GM12878 (cell line): ENCODE measurements at regions not wholly inside any gene's neighbourhood (a gene's known extent, or its start where the extent isn't known, plus 50 kb on each side); places are given as distances from the start of the nearest gene placed in this dataset.

Experiments used
- ATF7 ChIP-seq: fragments of 450-650 bp; IDR thresholded peaks from 2 replicates; pipeline ENCODE4 v1.6.1; 2016; ENCODE audit warnings: low read depth, mild to moderate bottlenecking
- BRCA1 ChIP-seq: IDR thresholded peaks from 2 replicates; pipeline ENCODE4 v1.6.1; 2011; ENCODE audit warnings: low read depth, low read length, improper control_type of control experiment
- CBX3 ChIP-seq: fragments of 200-600 bp; sonication (generic); IDR thresholded peaks from 2 replicates; pipeline ENCODE4 v1.6.1; 2016; ENCODE audit warnings: low read depth, borderline replicate concordance
- ETV6 ChIP-seq, 2 experiments: fragments of 450-650 bp in 1 of 2; IDR thresholded peaks in 1 of 2; conservative IDR thresholded peaks in 1 of 2; 2 replicates each; pipeline ENCODE4 v1.6.1; 2014; ENCODE audit warnings: antibody characterized with exemption in 1 of 2, borderline replicate concordance in 1 of 2, low read depth in 1 of 2, mild to moderate bottlenecking in 1 of 2, moderate library complexity in 1 of 2
- HCFC1 ChIP-seq: fragments of 150-350 bp; IDR thresholded peaks from 2 replicates; pipeline ENCODE4 v1.6.1; 2014; ENCODE audit warnings: low read length
- HDAC2 ChIP-seq: fragments of 200-600 bp; sonication (generic); IDR thresholded peaks from 2 replicates; pipeline ENCODE4 v1.6.1; 2017
- KAT2A ChIP-seq: conservative IDR thresholded peaks from 2 replicates; pipeline ENCODE4 v1.6.1; 2011; ENCODE audit warnings: low read depth, low read length; ENCODE audit not compliant: control insufficient read depth
- MTA2 ChIP-seq: fragments of 450-650 bp; IDR thresholded peaks from 2 replicates; pipeline ENCODE4 v1.6.1; 2016; ENCODE audit warnings: low read depth, mild to moderate bottlenecking, moderate library complexity
- MXI1 ChIP-seq: fragments of 150-350 bp; IDR thresholded peaks from 2 replicates; pipeline ENCODE4 v1.6.1; 2011; ENCODE audit warnings: low read depth, mild to moderate bottlenecking, inconsistent platforms, low read length, improper control_type of control experiment
- NBN ChIP-seq: fragments of 450-650 bp; IDR thresholded peaks from 2 replicates; pipeline ENCODE4 v1.6.1; 2016
- PML ChIP-seq: IDR thresholded peaks from 2 replicates; pipeline ENCODE4 v1.6.1; 2012; ENCODE audit warnings: low read length, inconsistent platforms
- POLR2AphosphoS2 ChIP-seq: IDR thresholded peaks from 2 replicates; pipeline ENCODE4 v1.6.1; 2011; ENCODE audit warnings: low read depth, mild to moderate bottlenecking, low read length, improper control_type of control experiment, moderate library complexity
- RAD51 ChIP-seq: fragments of 450-650 bp; IDR thresholded peaks from 2 replicates; pipeline ENCODE4 v1.6.1; 2016; ENCODE audit warnings: moderate library complexity, mild to moderate bottlenecking, inconsistent platforms
- RCOR1 ChIP-seq: conservative IDR thresholded peaks from 2 replicates; pipeline ENCODE4 v1.6.1; 2012; ENCODE audit warnings: low read depth, low read length, improper control_type of control experiment
- SPI1 ChIP-seq: IDR thresholded peaks from 2 replicates; pipeline ENCODE4 v1.6.1; 2011; ENCODE audit warnings: low read depth, mild to moderate bottlenecking, low read length, moderate library complexity, borderline replicate concordance; ENCODE audit not compliant: insufficient read depth
- SRF ChIP-seq, 2 experiments: IDR thresholded peaks; 2 replicates each; pipeline ENCODE4 v1.6.1; 2011; ENCODE audit warnings: low read depth in 2 of 2, low read length in 2 of 2, mild to moderate bottlenecking in 1 of 2, moderate library complexity in 1 of 2
- TAF1 ChIP-seq: IDR thresholded peaks from 2 replicates; pipeline ENCODE4 v1.6.1; 2011; ENCODE audit warnings: mild to moderate bottlenecking, low read depth, low read length, borderline replicate concordance
- YBX1 ChIP-seq: fragments of 450-650 bp; IDR thresholded peaks from 2 replicates; pipeline ENCODE4 v1.6.1; 2016; ENCODE audit warnings: antibody characterized with exemption
- ZBED1 ChIP-seq: IDR thresholded peaks from 2 replicates; pipeline ENCODE4 v1.6.1; 2016; ENCODE audit warnings: borderline replicate concordance
- ZNF207 ChIP-seq: fragments of 450-650 bp; IDR thresholded peaks from 2 replicates; pipeline ENCODE4 v1.6.1; 2014; ENCODE audit warnings: antibody characterized with exemption, mild to moderate bottlenecking, borderline replicate concordance
- ZNF384 ChIP-seq: IDR thresholded peaks from 2 replicates; pipeline ENCODE4 v1.6.1; 2012; ENCODE audit warnings: low read depth, mild to moderate bottlenecking, low read length, improper control_type of control experiment, borderline replicate concordance
- ZNF622 ChIP-seq: fragments of 450-650 bp; IDR thresholded peaks from 2 replicates; pipeline ENCODE4 v1.6.1; 2017; ENCODE audit warnings: mild to moderate bottlenecking, inconsistent platforms
- TF ChIP-seq, protein P1 (sequence below): fragments of 450-650 bp; IDR thresholded peaks from 2 replicates; pipeline ENCODE4 v1.6.1; 2017; ENCODE audit warnings: borderline replicate concordance
- TF ChIP-seq, protein P2 (sequence below): fragments of 450-650 bp; IDR thresholded peaks from 2 replicates; pipeline ENCODE4 v1.6.1; 2016; ENCODE audit warnings: mild to moderate bottlenecking, moderate library complexity, borderline replicate concordance
- TF ChIP-seq, protein P3 (sequence below): IDR thresholded peaks from 2 replicates; pipeline ENCODE4 v1.6.1; 2011; ENCODE audit warnings: borderline replicate concordance, low read depth, mild to moderate bottlenecking, moderate library complexity, low read length; ENCODE audit not compliant: insufficient read depth, poor library complexity, severe bottlenecking

DNA sequence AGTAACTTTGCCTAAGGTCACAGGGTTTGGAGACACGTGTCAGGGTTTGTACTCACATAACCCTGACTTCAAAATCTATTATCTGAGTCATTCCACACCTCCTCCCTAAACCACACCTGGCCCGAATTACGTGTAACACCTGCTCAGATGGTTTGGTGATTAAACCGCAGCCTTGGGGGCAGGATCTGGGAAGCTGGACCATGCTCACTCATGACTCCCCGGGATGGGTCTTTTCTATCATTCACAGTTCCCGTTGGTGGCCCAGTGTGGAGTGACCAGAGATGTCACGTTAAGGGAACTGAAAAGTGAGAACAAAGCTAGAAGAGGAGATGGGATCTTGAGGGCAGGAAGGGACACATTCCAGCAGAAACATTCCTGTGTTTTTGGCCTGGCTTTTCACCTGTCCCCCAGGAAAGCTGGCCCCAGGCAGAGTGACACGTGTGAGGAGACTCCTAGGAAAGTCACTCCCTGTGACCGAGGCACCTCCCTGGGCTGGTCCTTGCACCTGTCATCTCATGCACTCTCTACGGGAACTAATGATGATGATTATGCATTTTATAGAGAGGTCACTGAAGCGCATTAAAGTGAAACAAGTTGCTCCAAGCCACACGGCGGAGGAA is 75.4 kb upstream of the POMGNT2 start (continued):
- no peak for TF ChIP-seq ZNF207
- 0 out of 2 replicates have a peak, but pooled peaks have one; percentile 11 for TF ChIP-seq SPI1
- no peak for TF ChIP-seq BRCA1
- TF ChIP-seq, protein P1, sequence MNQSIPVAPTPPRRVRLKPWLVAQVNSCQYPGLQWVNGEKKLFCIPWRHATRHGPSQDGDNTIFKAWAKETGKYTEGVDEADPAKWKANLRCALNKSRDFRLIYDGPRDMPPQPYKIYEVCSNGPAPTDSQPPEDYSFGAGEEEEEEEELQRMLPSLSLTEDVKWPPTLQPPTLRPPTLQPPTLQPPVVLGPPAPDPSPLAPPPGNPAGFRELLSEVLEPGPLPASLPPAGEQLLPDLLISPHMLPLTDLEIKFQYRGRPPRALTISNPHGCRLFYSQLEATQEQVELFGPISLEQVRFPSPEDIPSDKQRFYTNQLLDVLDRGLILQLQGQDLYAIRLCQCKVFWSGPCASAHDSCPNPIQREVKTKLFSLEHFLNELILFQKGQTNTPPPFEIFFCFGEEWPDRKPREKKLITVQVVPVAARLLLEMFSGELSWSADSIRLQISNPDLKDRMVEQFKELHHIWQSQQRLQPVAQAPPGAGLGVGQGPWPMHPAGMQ, result no peak
- TF ChIP-seq NBN, result peak; percentile 20; the same call in 1 of the 2 replicates
- TF ChIP-seq ZNF384, result no peak
- no peak for TF ChIP-seq RCOR1
- peak; percentile 29; the same call in 1 of the 2 replicates for TF ChIP-seq ATF7
- TF ChIP-seq YBX1, result no peak
- TF ChIP-seq, protein P2, sequence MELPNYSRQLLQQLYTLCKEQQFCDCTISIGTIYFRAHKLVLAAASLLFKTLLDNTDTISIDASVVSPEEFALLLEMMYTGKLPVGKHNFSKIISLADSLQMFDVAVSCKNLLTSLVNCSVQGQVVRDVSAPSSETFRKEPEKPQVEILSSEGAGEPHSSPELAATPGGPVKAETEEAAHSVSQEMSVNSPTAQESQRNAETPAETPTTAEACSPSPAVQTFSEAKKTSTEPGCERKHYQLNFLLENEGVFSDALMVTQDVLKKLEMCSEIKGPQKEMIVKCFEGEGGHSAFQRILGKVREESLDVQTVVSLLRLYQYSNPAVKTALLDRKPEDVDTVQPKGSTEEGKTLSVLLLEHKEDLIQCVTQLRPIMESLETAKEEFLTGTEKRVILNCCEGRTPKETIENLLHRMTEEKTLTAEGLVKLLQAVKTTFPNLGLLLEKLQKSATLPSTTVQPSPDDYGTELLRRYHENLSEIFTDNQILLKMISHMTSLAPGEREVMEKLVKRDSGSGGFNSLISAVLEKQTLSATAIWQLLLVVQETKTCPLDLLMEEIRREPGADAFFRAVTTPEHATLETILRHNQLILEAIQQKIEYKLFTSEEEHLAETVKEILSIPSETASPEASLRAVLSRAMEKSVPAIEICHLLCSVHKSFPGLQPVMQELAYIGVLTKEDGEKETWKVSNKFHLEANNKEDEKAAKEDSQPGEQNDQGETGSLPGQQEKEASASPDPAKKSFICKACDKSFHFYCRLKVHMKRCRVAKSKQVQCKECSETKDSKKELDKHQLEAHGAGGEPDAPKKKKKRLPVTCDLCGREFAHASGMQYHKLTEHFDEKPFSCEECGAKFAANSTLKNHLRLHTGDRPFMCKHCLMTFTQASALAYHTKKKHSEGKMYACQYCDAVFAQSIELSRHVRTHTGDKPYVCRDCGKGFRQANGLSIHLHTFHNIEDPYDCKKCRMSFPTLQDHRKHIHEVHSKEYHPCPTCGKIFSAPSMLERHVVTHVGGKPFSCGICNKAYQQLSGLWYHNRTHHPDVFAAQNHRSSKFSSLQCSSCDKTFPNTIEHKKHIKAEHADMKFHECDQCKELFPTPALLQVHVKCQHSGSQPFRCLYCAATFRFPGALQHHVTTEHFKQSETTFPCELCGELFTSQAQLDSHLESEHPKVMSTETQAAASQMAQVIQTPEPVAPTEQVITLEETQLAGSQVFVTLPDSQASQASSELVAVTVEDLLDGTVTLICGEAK, result no peak
- no peak for TF ChIP-seq SRF (IDR thresholded peaks at IDR 0.05; ENCODE audit: low read depth in 2 of 2, low read length in 2 of 2)
- peak; percentile 75; the same call in 1 of the 2 replicates for TF ChIP-seq MTA2
- TF ChIP-seq HCFC1, result no peak
- no peak for TF ChIP-seq ZNF622
- TF ChIP-seq MXI1, result no peak
- no peak for TF ChIP-seq PML
- no peak for TF ChIP-seq HDAC2
- TF ChIP-seq CBX3, result no peak
- TF ChIP-seq ETV6 (conservative IDR thresholded peaks at IDR 0.05 in 1 of 2, IDR thresholded peaks at IDR 0.05 in 1 of 2; ENCODE audit: borderline replicate concordance in 1 of 2, low read depth in 1 of 2), result no peak
- no peak for TF ChIP-seq POLR2AphosphoS2
- no peak for TF ChIP-seq TAF1
- TF ChIP-seq, protein P3, sequence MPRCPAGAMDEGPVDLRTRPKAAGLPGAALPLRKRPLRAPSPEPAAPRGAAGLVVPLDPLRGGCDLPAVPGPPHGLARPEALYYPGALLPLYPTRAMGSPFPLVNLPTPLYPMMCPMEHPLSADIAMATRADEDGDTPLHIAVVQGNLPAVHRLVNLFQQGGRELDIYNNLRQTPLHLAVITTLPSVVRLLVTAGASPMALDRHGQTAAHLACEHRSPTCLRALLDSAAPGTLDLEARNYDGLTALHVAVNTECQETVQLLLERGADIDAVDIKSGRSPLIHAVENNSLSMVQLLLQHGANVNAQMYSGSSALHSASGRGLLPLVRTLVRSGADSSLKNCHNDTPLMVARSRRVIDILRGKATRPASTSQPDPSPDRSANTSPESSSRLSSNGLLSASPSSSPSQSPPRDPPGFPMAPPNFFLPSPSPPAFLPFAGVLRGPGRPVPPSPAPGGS, result no peak
- peak; percentile 72 for TF ChIP-seq RAD51
- TF ChIP-seq ZBED1, result no peak
- TF ChIP-seq KAT2A, result no peak
